ENCODE measurements at regions not wholly inside any gene's neighbourhood (a gene's known extent, or its start where the extent isn't known, plus 50 kb on each side); places are given as distances from the start of the nearest gene placed in this dataset.

DNA sequence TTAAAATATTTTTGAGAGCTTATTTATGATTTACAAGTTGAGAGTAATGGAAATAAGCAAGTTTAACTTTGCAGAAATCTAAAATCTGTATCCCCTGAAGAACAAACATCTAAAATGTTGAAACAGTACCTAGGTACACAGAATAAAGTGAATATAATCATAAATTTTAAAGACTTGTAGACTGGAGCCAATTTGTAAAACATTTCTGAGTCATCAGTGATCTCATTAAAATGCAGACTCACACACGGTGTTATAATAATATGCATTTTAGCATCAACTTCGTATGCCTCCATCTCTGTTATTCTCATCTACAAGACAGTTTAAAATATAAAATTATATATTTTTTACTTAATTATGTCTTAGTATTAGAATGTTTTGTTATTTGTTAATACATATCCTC lies 399.5 kb upstream of the GOLIM4 start:
- no peak for DNase-seq (ENCODE audit: low spot score)
- TF ChIP-seq, protein P1, sequence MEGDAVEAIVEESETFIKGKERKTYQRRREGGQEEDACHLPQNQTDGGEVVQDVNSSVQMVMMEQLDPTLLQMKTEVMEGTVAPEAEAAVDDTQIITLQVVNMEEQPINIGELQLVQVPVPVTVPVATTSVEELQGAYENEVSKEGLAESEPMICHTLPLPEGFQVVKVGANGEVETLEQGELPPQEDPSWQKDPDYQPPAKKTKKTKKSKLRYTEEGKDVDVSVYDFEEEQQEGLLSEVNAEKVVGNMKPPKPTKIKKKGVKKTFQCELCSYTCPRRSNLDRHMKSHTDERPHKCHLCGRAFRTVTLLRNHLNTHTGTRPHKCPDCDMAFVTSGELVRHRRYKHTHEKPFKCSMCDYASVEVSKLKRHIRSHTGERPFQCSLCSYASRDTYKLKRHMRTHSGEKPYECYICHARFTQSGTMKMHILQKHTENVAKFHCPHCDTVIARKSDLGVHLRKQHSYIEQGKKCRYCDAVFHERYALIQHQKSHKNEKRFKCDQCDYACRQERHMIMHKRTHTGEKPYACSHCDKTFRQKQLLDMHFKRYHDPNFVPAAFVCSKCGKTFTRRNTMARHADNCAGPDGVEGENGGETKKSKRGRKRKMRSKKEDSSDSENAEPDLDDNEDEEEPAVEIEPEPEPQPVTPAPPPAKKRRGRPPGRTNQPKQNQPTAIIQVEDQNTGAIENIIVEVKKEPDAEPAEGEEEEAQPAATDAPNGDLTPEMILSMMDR (IDR thresholded peaks at IDR 0.05): no peak
- H3K4me3 ChIP-seq: no peak overlapping the region

DNA sequence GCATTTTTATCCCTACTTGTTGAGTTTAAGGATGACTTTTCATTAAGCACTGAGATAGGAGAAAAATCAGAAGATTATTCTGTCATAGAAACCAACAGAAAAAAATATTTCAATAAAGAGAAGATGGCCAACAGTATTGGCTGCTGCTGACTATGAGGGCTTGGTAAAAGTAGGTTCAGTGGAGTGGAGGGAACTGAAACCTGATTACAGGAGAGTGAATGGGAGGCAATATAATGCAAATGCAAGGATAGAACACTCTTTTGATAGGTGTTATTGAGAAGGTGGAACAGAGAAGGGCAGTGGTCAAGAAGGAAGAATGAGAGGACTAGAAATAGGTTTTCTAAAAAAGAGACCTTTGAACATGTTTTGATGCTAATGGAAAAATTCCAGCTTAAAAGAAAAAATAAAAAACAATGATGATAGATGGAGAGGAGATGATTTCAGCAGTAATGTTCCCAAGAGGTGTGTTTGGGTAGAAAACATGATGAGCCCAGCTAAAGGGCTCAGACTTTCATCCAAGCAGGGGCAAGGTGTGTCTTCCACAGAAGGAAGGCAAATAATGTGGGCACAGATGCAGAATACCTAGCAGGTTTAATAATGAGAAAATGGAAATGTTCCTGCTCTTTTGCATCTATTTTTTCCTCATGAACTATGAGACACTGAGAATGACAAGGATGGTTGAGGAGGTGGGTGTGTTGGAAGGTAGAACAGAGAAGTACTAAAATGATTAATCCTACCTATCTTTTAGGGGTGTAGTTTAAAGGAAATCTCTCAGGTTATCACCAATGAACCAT lies 397.9 kb upstream of the GOLIM4 start:
- Histone ChIP-seq H3K27me3 (no peaks in the 10 kb centered on the region), H3K9me3 (no peaks in the 10 kb centered on the region), H3K27ac (no peak overlapping the region), H3K36me3 (no peaks in the 10 kb centered on the region), H3K4me1 (no peaks in the 10 kb centered on the region), H3K4me3 (no peak overlapping the region)
- no peak for DNase-seq (ENCODE audit: low spot score)
- TF ChIP-seq, protein P1 (IDR thresholded peaks at IDR 0.05): no peak

More for the DNA sequence above, 399.5 kb upstream of the GOLIM4 start:
- H3K27me3 ChIP-seq: no peaks in the 10 kb centered on the region
- H3K36me3 ChIP-seq: no peaks in the 10 kb centered on the region
- no peak overlapping the region for H3K27ac ChIP-seq
- no peaks in the 10 kb centered on the region for H3K9me3 ChIP-seq
- no peaks in the 10 kb centered on the region for H3K4me1 ChIP-seq

DNA sequence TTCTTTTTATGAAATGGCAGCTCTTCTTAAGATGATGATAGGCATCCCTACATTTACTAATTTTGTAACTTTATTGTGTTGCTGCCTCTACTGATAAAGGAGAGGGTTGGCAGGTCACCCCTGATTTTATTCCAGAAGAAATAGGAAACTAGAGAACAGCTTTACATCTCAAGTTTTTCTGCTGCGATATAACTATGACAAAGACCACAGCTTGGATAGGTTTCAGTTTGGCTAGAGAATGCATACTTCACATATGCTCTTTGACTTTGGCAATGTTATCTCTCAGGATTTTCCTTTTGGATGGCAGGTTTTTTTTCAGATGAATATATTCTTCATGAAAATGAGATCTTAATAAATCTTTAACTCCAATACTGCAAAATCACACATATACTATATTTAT lies 395.3 kb upstream of the GOLIM4 start:
- TF ChIP-seq, protein P1 (IDR thresholded peaks at IDR 0.05): no peak

DNA sequence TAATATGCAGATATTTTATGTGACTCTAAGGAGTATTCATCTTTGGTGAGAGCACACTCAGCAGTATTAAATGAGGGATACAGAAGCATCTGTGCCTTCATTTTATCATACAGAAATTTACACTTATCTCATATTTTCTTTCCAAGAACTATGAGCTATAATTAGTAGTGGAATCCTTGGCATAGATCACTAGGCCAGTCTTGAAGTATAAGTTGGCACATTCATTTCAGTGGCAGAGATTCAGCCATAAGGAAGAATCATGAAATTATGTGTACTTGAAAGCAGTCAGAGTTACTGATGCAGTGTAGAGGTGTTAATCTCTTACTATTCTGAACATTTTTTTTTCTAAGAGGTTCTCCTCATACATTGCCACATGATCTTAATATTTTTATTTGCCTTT lies 393.6 kb upstream of the GOLIM4 start:
- no peak overlapping the region for H3K4me3 ChIP-seq
- H3K36me3 ChIP-seq: no peaks in the 10 kb centered on the region
- TF ChIP-seq, protein P1 (IDR thresholded peaks at IDR 0.05): no peak
- no peak overlapping the region for H3K27ac ChIP-seq
- H3K4me1 ChIP-seq: no peaks in the 10 kb centered on the region
- H3K9me3 ChIP-seq: no peaks in the 10 kb centered on the region
- DNase-seq (ENCODE audit: low spot score): no peak
- H3K27me3 ChIP-seq: no peaks in the 10 kb centered on the region

More for the DNA sequence above, 395.3 kb upstream of the GOLIM4 start:
- H3K36me3 ChIP-seq: no peaks in the 10 kb centered on the region
- H3K4me1 ChIP-seq: no peaks in the 10 kb centered on the region
- no peak for DNase-seq (ENCODE audit: low spot score)
- H3K4me3 ChIP-seq: no peak overlapping the region
- no peaks in the 10 kb centered on the region for H3K27me3 ChIP-seq
- no peak overlapping the region for H3K27ac ChIP-seq
- no peaks in the 10 kb centered on the region for H3K9me3 ChIP-seq

DNA sequence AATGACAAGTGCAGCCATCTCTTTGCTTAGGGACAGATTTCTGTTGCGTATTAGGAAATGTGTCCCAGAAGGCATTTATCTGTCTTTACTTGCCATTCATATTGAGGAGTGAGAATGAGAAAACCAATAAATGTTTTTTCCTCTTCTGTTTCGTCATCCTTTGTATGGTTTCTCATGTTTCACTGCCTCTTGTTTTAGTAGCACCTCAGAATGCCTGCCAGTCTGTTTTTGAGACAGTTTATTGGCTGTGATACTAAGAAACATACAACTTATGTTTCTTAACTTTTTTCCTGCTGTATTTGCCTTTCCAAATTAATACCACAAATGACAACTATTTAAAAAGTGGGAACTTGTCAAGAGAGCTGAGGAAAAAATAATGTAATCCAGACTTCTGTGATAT lies 390.2 kb upstream of the GOLIM4 start:
- H3K9me3 ChIP-seq: no peaks in the 10 kb centered on the region
- H3K36me3 ChIP-seq: no peaks in the 10 kb centered on the region
- DNase-seq (ENCODE audit: low spot score): no peak
- no peaks in the 10 kb centered on the region for H3K4me1 ChIP-seq
- H3K27me3 ChIP-seq: no peaks in the 10 kb centered on the region
- no peak overlapping the region for H3K27ac ChIP-seq
- TF ChIP-seq, protein P1 (IDR thresholded peaks at IDR 0.05): no peak
- no peak overlapping the region for H3K4me3 ChIP-seq

All from right atrium auricular region (tissue), 2 donors.